Activated B cell treated with CpG ODN at 0.5 μM for 24 hours (primary cell): ENCODE measurements at regions not wholly inside any gene's neighbourhood (a gene's known extent, or its start where the extent isn't known, plus 50 kb on each side); places are given as distances from the start of the nearest gene placed in this dataset.

Experiments
- ATAC-seq: fragments of 200-7000 bp; cut with Tn5 transposase; one replicate; pipeline ENCODE4 v1.10.0; 2021; ENCODE audit warnings: low read depth, mild to moderate bottlenecking, moderate library complexity
- CTCF ChIA-PET: fragments of 350-600 bp; sonication (Branson Sonifier 250); formaldehyde crosslinking; loops from one replicate; lab custom pipeline; 2021; ENCODE audit warnings: antibody characterized with exemption; lab: Charles Lee
- POLR2A ChIA-PET: fragments of 350-600 bp; sonication (Branson Sonifier 250); formaldehyde crosslinking; loops from one replicate; lab custom pipeline; 2021; ENCODE audit warnings: antibody characterized with exemption; lab: Charles Lee
- DNase-seq: peaks from one replicate; pipeline ENCODE4 v3.0.0; 2022
- H3K27ac Mint-ChIP-seq: one replicate; pipeline ENCODE4 v1.8.0; 2020; ENCODE audit warnings: mixed read lengths
- H3K27me3 Mint-ChIP-seq: one replicate; pipeline ENCODE4 v1.8.0; 2021; ENCODE audit warnings: mixed read lengths
- H3K36me3 Mint-ChIP-seq: one replicate; pipeline ENCODE4 v1.8.0; 2021; ENCODE audit warnings: low read depth, mixed read lengths
- H3K4me1 Mint-ChIP-seq: one replicate; pipeline ENCODE4 v1.8.0; 2021; ENCODE audit warnings: mixed read lengths
- H3K4me3 Mint-ChIP-seq: one replicate; pipeline ENCODE4 v1.8.0; 2020; ENCODE audit warnings: mild to moderate bottlenecking, mixed read lengths
- H3K9me3 Mint-ChIP-seq: one replicate; pipeline ENCODE4 v1.8.0; 2020; ENCODE audit warnings: mixed read lengths
- intact Hi-C: fragments of 100-400 bp; cut with micrococcal nuclease; formaldehyde crosslinking; loops from one replicate; pipeline ENCODE4 v1.15.1; 2024
- TF ChIP-seq, protein P1 (sequence below): fragments of 200-600 bp; IDR thresholded peaks from one replicate; pipeline ENCODE4 v1.8.0; 2022; ENCODE audit warnings: antibody characterized with exemption, mild to moderate bottlenecking

DNA sequence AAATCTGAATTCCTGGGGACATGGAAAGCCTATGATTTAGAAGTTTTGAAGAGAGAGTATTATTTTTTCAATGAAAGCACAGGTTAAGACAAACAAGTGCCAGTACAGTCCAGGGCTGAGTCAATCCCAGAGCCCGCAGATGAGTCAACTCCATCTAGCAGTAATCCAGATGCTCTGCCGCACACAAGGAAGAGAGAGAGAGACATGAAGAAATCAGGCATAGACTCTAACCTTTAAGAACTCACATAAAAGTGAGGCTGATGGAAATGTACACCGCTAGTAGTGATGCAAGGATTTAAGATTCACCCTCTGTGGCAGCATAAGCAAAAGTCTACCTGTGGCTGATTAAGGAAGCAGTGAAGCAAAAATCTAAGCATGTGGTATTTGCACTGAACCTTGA, 651.5 kb downstream of the TNS3 start:
- CTCF ChIA-PET: no interaction called here

DNA sequence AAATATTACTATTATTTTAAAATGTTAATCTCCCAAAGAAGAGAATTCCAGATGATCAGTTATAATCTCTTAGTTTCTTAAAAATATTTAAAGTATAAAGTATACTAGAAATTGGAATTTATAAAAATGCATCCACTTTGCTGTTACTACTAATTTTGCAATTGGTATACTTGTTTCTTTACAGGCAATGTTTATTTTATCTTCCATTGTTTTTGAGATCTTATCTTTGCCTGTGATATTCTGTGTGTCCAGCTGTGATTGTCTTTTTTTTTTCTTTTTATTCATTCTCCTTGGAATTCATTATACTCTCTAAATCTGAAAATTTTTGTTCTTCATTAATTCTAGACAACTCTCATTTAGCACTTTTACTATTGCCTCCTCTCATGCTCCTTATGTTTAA, 652.6 kb downstream of the TNS3 start:
- Mint-ChIP-seq H3K9me3 (peaks cover 7% of the 10 kb centered on the region), H3K4me3 (no peak overlapping the region), H3K27ac (no peak overlapping the region), H3K27me3 (no peaks in the 10 kb centered on the region), H3K36me3 (no peaks in the 10 kb centered on the region), H3K4me1 (no peaks in the 10 kb centered on the region)
- intact Hi-C loops: no loop called here
- ATAC-seq (no peak), DNase-seq (no peak)
- ChIA-PET POLR2A (no interaction called here), CTCF (no interaction called here)
- TF ChIP-seq, protein P1, sequence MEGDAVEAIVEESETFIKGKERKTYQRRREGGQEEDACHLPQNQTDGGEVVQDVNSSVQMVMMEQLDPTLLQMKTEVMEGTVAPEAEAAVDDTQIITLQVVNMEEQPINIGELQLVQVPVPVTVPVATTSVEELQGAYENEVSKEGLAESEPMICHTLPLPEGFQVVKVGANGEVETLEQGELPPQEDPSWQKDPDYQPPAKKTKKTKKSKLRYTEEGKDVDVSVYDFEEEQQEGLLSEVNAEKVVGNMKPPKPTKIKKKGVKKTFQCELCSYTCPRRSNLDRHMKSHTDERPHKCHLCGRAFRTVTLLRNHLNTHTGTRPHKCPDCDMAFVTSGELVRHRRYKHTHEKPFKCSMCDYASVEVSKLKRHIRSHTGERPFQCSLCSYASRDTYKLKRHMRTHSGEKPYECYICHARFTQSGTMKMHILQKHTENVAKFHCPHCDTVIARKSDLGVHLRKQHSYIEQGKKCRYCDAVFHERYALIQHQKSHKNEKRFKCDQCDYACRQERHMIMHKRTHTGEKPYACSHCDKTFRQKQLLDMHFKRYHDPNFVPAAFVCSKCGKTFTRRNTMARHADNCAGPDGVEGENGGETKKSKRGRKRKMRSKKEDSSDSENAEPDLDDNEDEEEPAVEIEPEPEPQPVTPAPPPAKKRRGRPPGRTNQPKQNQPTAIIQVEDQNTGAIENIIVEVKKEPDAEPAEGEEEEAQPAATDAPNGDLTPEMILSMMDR: no peak

More for the DNA sequence above, 651.5 kb downstream of the TNS3 start:
- TF ChIP-seq, protein P1: no peak
- Mint-ChIP-seq H3K27me3 (no peaks in the 10 kb centered on the region), H3K27ac (no peak overlapping the region), H3K4me3 (no peak overlapping the region), H3K36me3 (no peaks in the 10 kb centered on the region), H3K9me3 (peaks cover 3% of the 10 kb centered on the region), H3K4me1 (no peaks in the 10 kb centered on the region)
- ATAC-seq (no peak), DNase-seq (no peak)
- intact Hi-C loops: no loop called here
- POLR2A ChIA-PET: no interaction called here

DNA sequence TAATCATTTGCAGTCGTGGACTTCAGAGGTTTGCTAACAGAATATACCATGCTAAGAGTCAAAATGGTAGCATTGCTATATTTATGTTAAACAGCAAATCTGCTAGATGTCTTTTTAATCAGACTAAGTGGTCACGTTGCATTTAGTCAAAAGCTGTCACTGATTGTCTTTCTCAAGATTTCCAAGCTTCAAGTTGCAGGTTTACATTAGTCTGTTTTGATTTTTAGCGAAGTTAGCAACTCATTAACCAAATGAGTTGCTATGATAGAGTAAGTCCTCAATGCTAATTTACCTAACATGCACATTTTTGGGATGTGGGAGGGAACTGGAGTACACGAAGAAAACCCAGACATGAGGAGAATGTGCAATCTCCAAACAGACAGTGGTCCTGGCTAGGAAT, 653.2 kb downstream of the TNS3 start:
- Mint-ChIP-seq H3K27ac (no peak overlapping the region), H3K4me1 (no peaks in the 10 kb centered on the region), H3K36me3 (no peaks in the 10 kb centered on the region), H3K4me3 (no peak overlapping the region), H3K27me3 (no peaks in the 10 kb centered on the region), H3K9me3 (peaks cover 10% of the 10 kb centered on the region)
- ATAC-seq: no peak
- intact Hi-C loops: no loop called here
- ChIA-PET CTCF (no interaction called here), POLR2A (no interaction called here)
- no peak for DNase-seq
- TF ChIP-seq, protein P1: no peak

DNA sequence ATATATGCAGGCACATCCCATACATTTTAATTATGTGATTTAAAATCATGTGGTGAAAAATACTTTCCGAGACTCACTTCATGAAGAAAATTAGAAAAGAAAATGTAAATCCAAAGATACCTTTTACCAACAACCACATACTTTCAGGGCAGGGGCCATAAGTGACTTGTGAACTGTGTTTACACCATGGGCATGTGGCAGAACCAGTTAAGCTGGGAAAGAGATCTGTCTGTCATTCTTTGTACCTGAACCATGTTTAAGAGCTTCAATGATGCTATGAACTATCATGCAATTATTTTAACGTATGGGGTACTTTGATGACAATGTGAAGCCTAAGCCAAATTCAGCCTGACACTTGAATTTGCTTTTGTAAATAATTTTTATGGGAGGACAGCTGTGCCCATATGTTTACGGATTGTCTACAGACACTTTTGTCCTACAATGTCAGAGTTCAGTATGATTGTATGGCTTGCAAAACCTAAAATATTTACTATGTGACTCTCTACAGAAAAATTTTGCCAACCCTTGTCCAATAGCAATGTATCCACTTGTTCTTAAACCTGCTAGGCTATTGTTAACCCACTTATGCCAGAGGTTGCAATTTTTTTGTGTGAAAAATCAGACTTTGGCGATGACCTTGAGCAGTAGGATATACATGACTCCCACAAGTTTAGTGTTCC, 654.6 kb downstream of the TNS3 start:
- DNase-seq (no peak), ATAC-seq (no peak)
- TF ChIP-seq, protein P1: no peak
- Mint-ChIP-seq H3K27ac (no peak overlapping the region), H3K36me3 (no peaks in the 10 kb centered on the region), H3K9me3 (peaks cover 10% of the 10 kb centered on the region), H3K4me3 (no peak overlapping the region), H3K27me3 (no peaks in the 10 kb centered on the region), H3K4me1 (no peaks in the 10 kb centered on the region)
- intact Hi-C loops: no loop called here
- ChIA-PET CTCF (no interaction called here), POLR2A (no interaction called here)

DNA sequence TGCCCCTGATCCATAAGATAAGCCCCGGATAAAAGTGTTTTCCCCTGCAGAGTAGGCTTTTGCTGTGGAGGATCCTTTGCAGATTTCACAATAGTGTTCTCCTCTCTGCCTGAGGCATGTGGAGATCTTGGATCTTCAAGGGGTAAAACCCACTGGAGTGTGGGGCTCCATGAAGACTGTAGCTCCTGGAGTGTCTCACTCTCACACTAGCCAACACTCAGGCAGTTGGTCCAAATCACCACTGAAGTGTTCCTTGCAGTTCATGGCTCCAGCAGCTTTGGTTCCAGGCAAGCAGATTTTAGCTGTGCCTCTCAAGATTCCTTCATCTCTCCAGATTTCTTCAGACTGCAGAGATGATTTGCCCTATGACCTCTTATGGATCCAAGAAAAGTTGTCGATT, 665.3 kb downstream of the TNS3 start:
- Mint-ChIP-seq H3K27me3 (no peaks in the 10 kb centered on the region), H3K4me1 (no peaks in the 10 kb centered on the region), H3K4me3 (no peak overlapping the region), H3K9me3 (peaks cover 6% of the 10 kb centered on the region), H3K27ac (no peak overlapping the region), H3K36me3 (no peaks in the 10 kb centered on the region)
- intact Hi-C loops: no loop called here
- DNase-seq (no peak), ATAC-seq (no peak)
- POLR2A ChIA-PET: no interaction called here
- TF ChIP-seq, protein P1: no peak
- CTCF ChIA-PET: no interaction called here
